NT2/D1 (cell line): ENCODE measurements at regions not wholly inside any gene's neighbourhood (a gene's known extent, or its start where the extent isn't known, plus 50 kb on each side); places are given as distances from the start of the nearest gene placed in this dataset.

Experiments used
- DNase-seq: peaks from one replicate; pipeline ENCODE4 v3.0.0-alpha.2; 2011; ENCODE audit warnings: low read depth, low spot score
- H3K27me3 ChIP-seq: 2 replicates; pipeline ENCODE4 v1.6.0; 2011; ENCODE audit warnings: mild to moderate bottlenecking; ENCODE audit not compliant: insufficient read length, insufficient read depth
- H3K36me3 ChIP-seq: 2 replicates; pipeline ENCODE4 v1.6.1; 2011; ENCODE audit warnings: mild to moderate bottlenecking, low read length, mixed read lengths; ENCODE audit not compliant: insufficient read depth, insufficient read length
- H3K4me1 ChIP-seq: 2 replicates; pipeline ENCODE4 v1.5.1; 2011; ENCODE audit not compliant: insufficient read depth, insufficient read length
- H3K4me3 ChIP-seq: 2 replicates; pipeline ENCODE4 v1.5.1; 2011; ENCODE audit warnings: low read depth; ENCODE audit not compliant: insufficient read length
- H3K9ac ChIP-seq: 2 replicates; pipeline ENCODE4 v1.6.0; 2011; ENCODE audit warnings: low read depth; ENCODE audit not compliant: insufficient read length
- H3K9me3 ChIP-seq: 2 replicates; pipeline ENCODE4 v1.5.1; 2011; ENCODE audit warnings: mild to moderate bottlenecking, low read length; ENCODE audit not compliant: insufficient read depth
- SUZ12 ChIP-seq: IDR thresholded peaks from 2 replicates; pipeline ENCODE4 v1.6.1; 2011; ENCODE audit not compliant: insufficient read length, insufficient read depth; ENCODE audit errors: extremely low read depth
- YY1 ChIP-seq: IDR thresholded peaks from 2 replicates; pipeline ENCODE4 v1.6.1; 2011; ENCODE audit not compliant: insufficient read length, insufficient read depth
- ZNF274 ChIP-seq: IDR thresholded peaks from 2 replicates; pipeline ENCODE4 v1.6.1; 2011; ENCODE audit warnings: mild to moderate bottlenecking, low read depth, low read length

- no peaks in the 10 kb centered on the region for H3K4me1 ChIP-seq
- DNase-seq = no peak
- H3K27me3 ChIP-seq = no peaks in the 10 kb centered on the region
- H3K9ac ChIP-seq = no peak overlapping the region
- no peaks in the 10 kb centered on the region for H3K36me3 ChIP-seq
- TF ChIP-seq SUZ12 (no peak), ZNF274 (no peak), YY1 (no peak)
- no peaks in the 10 kb centered on the region for H3K9me3 ChIP-seq
- H3K4me3 ChIP-seq = no peak overlapping the region
These were observed 96.3 kb downstream of the PRLHR start for GRCh38 chr10:118499186-118499585.

GRCh38 chr10:118498623-118499022, 96.8 kb downstream of the PRLHR start:
- H3K36me3 ChIP-seq = no peaks in the 10 kb centered on the region
- TF ChIP-seq YY1 = no peak
- no peak for TF ChIP-seq ZNF274
- no peak for TF ChIP-seq SUZ12
- H3K9me3 ChIP-seq = no peaks in the 10 kb centered on the region
- no peak overlapping the region for H3K9ac ChIP-seq
- no peaks in the 10 kb centered on the region for H3K27me3 ChIP-seq
- H3K4me1 ChIP-seq = no peaks in the 10 kb centered on the region
- DNase-seq = no peak
- no peak overlapping the region for H3K4me3 ChIP-seq

- TF ChIP-seq YY1 = no peak
- no peak for TF ChIP-seq ZNF274
- no peak for TF ChIP-seq SUZ12
- Histone ChIP-seq H3K9me3 (no peaks in the 10 kb centered on the region), H3K36me3 (no peaks in the 10 kb centered on the region), H3K27me3 (no peaks in the 10 kb centered on the region), H3K9ac (no peak overlapping the region), H3K4me1 (no peaks in the 10 kb centered on the region), H3K4me3 (no peak overlapping the region)
- no peak for DNase-seq
These were observed 98.2 kb downstream of the PRLHR start for GRCh38 chr10:118497227-118497626.

- H3K9ac ChIP-seq = no peak overlapping the region
- H3K9me3 ChIP-seq = no peaks in the 10 kb centered on the region
- H3K4me3 ChIP-seq = no peak overlapping the region
- DNase-seq = no peak
- no peaks in the 10 kb centered on the region for H3K36me3 ChIP-seq
- TF ChIP-seq YY1 = no peak
- TF ChIP-seq SUZ12 = no peak
- TF ChIP-seq ZNF274 = no peak
- no peaks in the 10 kb centered on the region for H3K27me3 ChIP-seq
- no peaks in the 10 kb centered on the region for H3K4me1 ChIP-seq
These were observed 98.9 kb downstream of the PRLHR start for GRCh38 chr10:118496525-118496924.

GRCh38 chr10:118495499-118495898, 99.9 kb downstream of the PRLHR start:
- no peak for TF ChIP-seq ZNF274
- TF ChIP-seq SUZ12 = no peak
- no peak for TF ChIP-seq YY1
- Histone ChIP-seq H3K36me3 (no peaks in the 10 kb centered on the region), H3K4me3 (no peak overlapping the region), H3K4me1 (no peaks in the 10 kb centered on the region), H3K9me3 (peaks cover 7% of the 10 kb centered on the region; the same call in 1 of the 2 replicates), H3K27me3 (no peaks in the 10 kb centered on the region), H3K9ac (no peak overlapping the region)
- DNase-seq = no peak

GRCh38 chr10:118491055-118491454, 104.4 kb downstream of the PRLHR start:
- Histone ChIP-seq H3K36me3 (no peaks in the 10 kb centered on the region), H3K4me1 (peaks cover 2% of the 10 kb centered on the region), H3K9ac (no peak overlapping the region), H3K9me3 (peaks cover 7% of the 10 kb centered on the region; the same call in 1 of the 2 replicates), H3K4me3 (no peak overlapping the region), H3K27me3 (no peaks in the 10 kb centered on the region)
- DNase-seq = no peak
- TF ChIP-seq SUZ12 = no peak

- Histone ChIP-seq H3K9me3 (peaks cover 7% of the 10 kb centered on the region; the same call in 1 of the 2 replicates), H3K27me3 (no peaks in the 10 kb centered on the region), H3K4me1 (peaks cover 2% of the 10 kb centered on the region), H3K4me3 (no peak overlapping the region), H3K36me3 (no peaks in the 10 kb centered on the region), H3K9ac (no peak overlapping the region)
- DNase-seq = no peak
- no peak for TF ChIP-seq SUZ12
- no peak for TF ChIP-seq ZNF274
- no peak for TF ChIP-seq YY1
These were observed 106.5 kb downstream of the PRLHR start for GRCh38 chr10:118488710-118489497.
